SK-N-SH treated with all-trans-retinoic acid at 6 μM for 48 hours (cell line): ENCODE measurements at regions not wholly inside any gene's neighbourhood (a gene's known extent, or its start where the extent isn't known, plus 50 kb on each side); places are given as distances from the start of the nearest gene placed in this dataset.
A peak's percentile ranks its signal among the peaks of the same experiment; 100 is the strongest.

Source experiments
- ATAC-seq: fragments of 200-7000 bp; cut with Tn5 transposase; 3 replicates; pipeline ENCODE4 v1.9.1; 2020; ENCODE audit warnings: mild to moderate bottlenecking, moderate library complexity
- ARNTL ChIP-seq: fragments of 450-650 bp; formaldehyde crosslinking; IDR thresholded peaks from 2 replicates; pipeline ENCODE4 v1.5.0; 2020; ENCODE audit warnings: low read depth, mild to moderate bottlenecking, moderate library complexity, borderline replicate concordance
- BACH2 ChIP-seq: fragments of 250-450 bp; sonication (Bioruptor Pico); IDR thresholded peaks from 2 replicates; pipeline ENCODE4 v1.9.0; 2021; ENCODE audit warnings: mild to moderate bottlenecking, borderline replicate concordance
- CREB5 ChIP-seq: fragments of 250-450 bp; sonication (Bioruptor Pico); IDR thresholded peaks from 2 replicates; pipeline ENCODE4 v1.5.1; 2020; ENCODE audit warnings: low read depth, mild to moderate bottlenecking, moderate library complexity
- CSDC2 ChIP-seq: fragments of 250-450 bp; sonication (Bioruptor Pico); IDR thresholded peaks from 2 replicates; pipeline ENCODE4 v1.5.0; 2020; ENCODE audit warnings: mild to moderate bottlenecking, moderate library complexity
- ESRRG ChIP-seq: fragments of 250-450 bp; sonication (Bioruptor Pico); IDR thresholded peaks from 2 replicates; pipeline ENCODE4 v1.6.1; 2021; ENCODE audit warnings: mild to moderate bottlenecking
- GLIS3 ChIP-seq: fragments of 250-450 bp; sonication (Bioruptor Pico); IDR thresholded peaks from 2 replicates; pipeline ENCODE4 v1.5.0; 2020; ENCODE audit warnings: mild to moderate bottlenecking, moderate library complexity
- ISL1 ChIP-seq: fragments of 250-450 bp; sonication (Bioruptor Pico); IDR thresholded peaks from 2 replicates; pipeline ENCODE4 v2.1.2; 2022; ENCODE audit warnings: mild to moderate bottlenecking, moderate library complexity
- OSR1 ChIP-seq: fragments of 250-450 bp; sonication (Bioruptor Pico); IDR thresholded peaks from 2 replicates; pipeline ENCODE4 v1.8.0; 2022; ENCODE audit warnings: moderate library complexity, mild to moderate bottlenecking, inconsistent platforms
- PATZ1 ChIP-seq: fragments of 250-450 bp; sonication (Bioruptor Pico); IDR thresholded peaks from 2 replicates; pipeline ENCODE4 v1.8.0; 2020; ENCODE audit warnings: mild to moderate bottlenecking, moderate library complexity, borderline replicate concordance
- POU6F1 ChIP-seq: fragments of 250-450 bp; sonication (Bioruptor Pico); IDR thresholded peaks from 2 replicates; pipeline ENCODE4 v1.8.0; 2021; ENCODE audit warnings: low read depth, mild to moderate bottlenecking, moderate library complexity, borderline replicate concordance
- PPARA ChIP-seq: fragments of 250-450 bp; sonication (Bioruptor Pico); IDR thresholded peaks from 2 replicates; pipeline ENCODE4 v1.5.0; 2020; ENCODE audit warnings: mild to moderate bottlenecking, borderline replicate concordance
- RARB ChIP-seq: fragments of 250-450 bp; sonication (Bioruptor Pico); IDR thresholded peaks from 2 replicates; pipeline ENCODE4 v1.8.0; 2021; ENCODE audit warnings: mild to moderate bottlenecking, moderate library complexity
- SNAI2 ChIP-seq: fragments of 250-450 bp; sonication (Bioruptor Pico); IDR thresholded peaks from 2 replicates; pipeline ENCODE4 v1.5.0; 2020; ENCODE audit warnings: mild to moderate bottlenecking, moderate library complexity
- TCF4 ChIP-seq: fragments of 250-450 bp; sonication (Bioruptor Pico); IDR thresholded peaks from 2 replicates; pipeline ENCODE4 v1.8.0; 2021; ENCODE audit warnings: mild to moderate bottlenecking, moderate library complexity, borderline replicate concordance
- TOX ChIP-seq: fragments of 250-450 bp; sonication (Bioruptor Pico); IDR thresholded peaks from 2 replicates; pipeline ENCODE4 v1.8.0; 2021; ENCODE audit warnings: mild to moderate bottlenecking, moderate library complexity, borderline replicate concordance
- TSHZ2 ChIP-seq: fragments of 250-450 bp; sonication (Bioruptor Pico); IDR thresholded peaks from 2 replicates; pipeline ENCODE4 v1.5.0; 2020; ENCODE audit warnings: mild to moderate bottlenecking, moderate library complexity
- ZC3H10 ChIP-seq: fragments of 250-450 bp; sonication (Bioruptor Pico); IDR thresholded peaks from 2 replicates; pipeline ENCODE4 v1.5.1; 2021; ENCODE audit warnings: mild to moderate bottlenecking, moderate library complexity
- ZFP3 ChIP-seq: fragments of 250-450 bp; sonication (Bioruptor Pico); IDR thresholded peaks from 2 replicates; pipeline ENCODE4 v1.5.0; 2020; ENCODE audit warnings: mild to moderate bottlenecking, moderate library complexity
- ZFP30 ChIP-seq: fragments of 450-650 bp; formaldehyde crosslinking; IDR thresholded peaks from 2 replicates; pipeline ENCODE4 v1.5.0; 2022; ENCODE audit warnings: mild to moderate bottlenecking, moderate library complexity
- ZNF565 ChIP-seq: fragments of 450-650 bp; formaldehyde crosslinking; conservative IDR thresholded peaks from 2 replicates; pipeline ENCODE4 v1.5.0; 2020; ENCODE audit warnings: low read depth, mild to moderate bottlenecking, moderate library complexity
- ZNF70 ChIP-seq: fragments of 450-650 bp; formaldehyde crosslinking; IDR thresholded peaks from 2 replicates; pipeline ENCODE4 v1.5.0; 2020; ENCODE audit warnings: mild to moderate bottlenecking, moderate library complexity
- ZNF8 ChIP-seq: fragments of 450-650 bp; formaldehyde crosslinking; IDR thresholded peaks from 2 replicates; pipeline ENCODE4 v1.5.0; 2020; ENCODE audit warnings: mild to moderate bottlenecking, moderate library complexity

- ATAC-seq: no peak
- TF ChIP-seq SNAI2 (CRISPR knock-in tag) (no peak), CSDC2 (CRISPR knock-in tag) (no peak), ARNTL (CRISPR knock-in tag) (no peak), CREB5 (CRISPR knock-in tag) (no peak), ZFP3 (CRISPR knock-in tag) (no peak), POU6F1 (CRISPR knock-in tag) (no peak), ZFP30 (CRISPR knock-in tag) (no peak), TOX (CRISPR knock-in tag) (no peak), GLIS3 (CRISPR knock-in tag) (no peak), PATZ1 (no peak), ZNF8 (CRISPR knock-in tag) (no peak), TSHZ2 (no peak)
Measured at GRCh38 chr11:104774578-104774977, 123.7 kb downstream of the CASP12 start.

- peak; percentile 96 for ATAC-seq
- peak; percentile 81 for TF ChIP-seq ISL1 (CRISPR knock-in tag)
- peak; percentile 88 for TF ChIP-seq TSHZ2
- TF ChIP-seq SNAI2 (CRISPR knock-in tag): no peak
- TF ChIP-seq TOX (CRISPR knock-in tag): no peak
- 0 out of 2 replicates have a peak, but pooled peaks have one; percentile 60 for TF ChIP-seq GLIS3 (CRISPR knock-in tag)
- no peak for TF ChIP-seq CSDC2 (CRISPR knock-in tag)
- TF ChIP-seq ESRRG: no peak
- TF ChIP-seq POU6F1 (CRISPR knock-in tag): peak; percentile 54; the same call in 1 of the 2 replicates
- no peak for TF ChIP-seq ZNF565 (CRISPR knock-in tag)
- no peak for TF ChIP-seq ZFP30 (CRISPR knock-in tag)
- no peak for TF ChIP-seq ZC3H10 (CRISPR knock-in tag)
- no peak for TF ChIP-seq PPARA (CRISPR knock-in tag)
- no peak for TF ChIP-seq ZNF8 (CRISPR knock-in tag)
- TF ChIP-seq TCF4 (CRISPR knock-in tag): peak; percentile 81
- no peak for TF ChIP-seq OSR1 (CRISPR knock-in tag)
- TF ChIP-seq ARNTL (CRISPR knock-in tag): no peak
- no peak for TF ChIP-seq RARB
- TF ChIP-seq ZFP3 (CRISPR knock-in tag): 0 out of 2 replicates have a peak, but pooled peaks have one; percentile 36
- no peak for TF ChIP-seq PATZ1
- TF ChIP-seq ZNF70 (CRISPR knock-in tag): no peak
- no peak for TF ChIP-seq BACH2
- peak; percentile 80 for TF ChIP-seq CREB5 (CRISPR knock-in tag)
Measured at GRCh38 chr11:104772806-104773241, 125.4 kb downstream of the CASP12 start.
